NCI-H1105 (cell line): ENCODE measurements at regions not wholly inside any gene's neighbourhood (a gene's known extent, or its start where the extent isn't known, plus 50 kb on each side); places are given as distances from the start of the nearest gene placed in this dataset.
A peak's percentile ranks its signal among the peaks of the same experiment; 100 is the strongest.

ENCODE experiments used
- DNase-seq: peaks from one replicate; lab custom pipeline; 2025; lab: John Stamatoyannopoulos, UW

DNA sequence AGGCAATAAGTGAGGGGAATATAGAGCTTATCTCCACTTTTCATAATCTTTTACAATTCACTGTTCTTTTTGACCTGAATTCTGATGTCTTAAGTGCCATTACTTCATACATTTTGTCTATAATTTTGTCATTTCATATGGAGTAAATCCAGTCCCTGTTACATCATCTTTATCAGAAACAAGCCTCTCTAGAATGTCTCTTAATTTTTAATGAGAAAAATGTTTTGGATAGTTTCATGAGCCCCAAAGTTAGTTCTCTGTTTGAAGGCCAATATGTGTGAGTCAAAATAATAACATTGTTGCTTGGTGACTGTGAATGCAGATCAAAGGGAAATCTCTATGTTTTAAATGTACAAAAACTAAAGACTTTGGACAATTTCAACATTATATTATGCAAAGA lies 329.6 kb upstream of the ARRDC3 start:
- DNase-seq, result no peak

- no peak for DNase-seq
Measured at GRCh38 chr5:91707521-91707841, 324.4 kb upstream of the ARRDC3 start.

DNA sequence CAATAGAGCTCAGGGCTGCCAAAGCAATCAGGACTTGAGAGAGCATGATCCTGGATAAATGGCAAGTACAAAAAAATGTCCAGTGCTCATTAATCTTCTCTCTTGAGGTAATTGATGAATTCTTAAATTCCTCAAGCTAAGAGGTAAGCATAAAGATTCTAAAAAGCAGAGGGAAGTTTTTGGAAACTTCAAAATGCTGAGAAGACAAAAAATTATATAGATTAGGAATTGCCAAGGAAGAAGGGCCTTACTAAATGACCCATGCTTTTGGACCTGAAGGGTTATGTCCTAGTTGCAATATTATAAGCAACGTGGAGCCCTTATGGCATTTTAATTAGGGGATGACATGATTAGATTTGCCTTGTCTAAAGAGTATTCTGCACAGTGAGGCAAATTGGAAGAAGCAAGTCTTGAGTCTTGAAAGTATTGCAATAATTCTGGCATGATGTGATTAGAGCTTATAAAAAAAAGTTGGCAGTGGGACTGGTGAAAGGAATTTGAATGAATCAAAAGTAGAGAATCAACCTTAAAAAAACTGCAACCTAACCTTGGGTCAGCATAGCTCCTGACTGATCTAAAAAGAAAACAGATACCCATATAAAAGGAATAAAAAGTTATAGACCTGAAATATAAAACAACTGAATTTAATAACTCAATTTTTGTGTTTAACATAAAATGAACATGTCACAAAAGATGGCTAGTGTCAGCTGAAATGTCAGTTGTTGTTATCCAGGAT lies 323.8 kb upstream of the ARRDC3 start:
- no peak for DNase-seq

DNA sequence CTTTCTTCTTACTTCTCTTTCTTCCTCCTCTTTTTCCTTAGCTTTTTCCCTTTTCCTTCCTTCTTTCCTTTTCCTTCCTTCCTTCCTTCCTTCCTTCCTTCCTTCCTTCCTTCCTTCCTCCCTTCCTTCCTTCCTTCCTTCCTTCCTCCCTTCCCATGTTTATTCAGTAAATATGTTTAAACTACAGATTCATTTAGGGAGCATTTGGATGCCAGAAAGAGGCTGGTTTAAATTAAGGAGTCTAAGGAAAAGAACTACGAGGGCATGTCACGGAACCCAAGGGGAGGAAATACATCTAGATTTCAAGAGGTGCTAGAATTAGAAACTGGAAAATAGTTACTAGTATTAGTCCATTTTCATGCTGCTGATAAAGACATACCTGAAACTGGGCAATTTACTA lies 320.0 kb upstream of the ARRDC3 start:
- no peak for DNase-seq

GRCh38 chr5:91699429-91699828 lies 316.3 kb upstream of the ARRDC3 start:
- DNase-seq, result no peak

DNA sequence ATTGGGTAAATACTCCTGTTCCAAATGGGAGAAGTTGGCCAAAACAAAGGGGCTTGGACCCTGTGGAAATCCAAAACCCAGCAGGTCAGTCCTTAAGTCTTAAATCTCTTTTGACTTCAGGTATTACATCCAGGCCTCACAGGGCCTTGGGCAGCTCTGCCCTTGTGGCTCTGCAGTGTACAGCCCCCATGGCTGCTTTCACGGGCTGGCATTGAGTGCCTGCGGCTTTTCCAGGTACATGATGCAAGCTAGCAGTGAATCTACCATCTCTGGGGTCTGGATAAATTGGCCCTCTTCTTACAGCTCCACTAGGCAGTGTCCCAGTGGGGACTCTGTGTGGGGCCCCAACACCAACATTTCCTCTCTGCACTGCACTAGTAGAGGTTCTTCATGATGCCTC lies 308.5 kb upstream of the ARRDC3 start:
- no peak for DNase-seq

- no peak for DNase-seq
Measured at GRCh38 chr5:91690921-91691320, 307.8 kb upstream of the ARRDC3 start.

GRCh38 chr5:91687430-91687829 lies 304.3 kb upstream of the ARRDC3 start:
- no peak for DNase-seq

GRCh38 chr5:91684625-91685024 lies 301.5 kb upstream of the ARRDC3 start:
- no peak for DNase-seq

DNA sequence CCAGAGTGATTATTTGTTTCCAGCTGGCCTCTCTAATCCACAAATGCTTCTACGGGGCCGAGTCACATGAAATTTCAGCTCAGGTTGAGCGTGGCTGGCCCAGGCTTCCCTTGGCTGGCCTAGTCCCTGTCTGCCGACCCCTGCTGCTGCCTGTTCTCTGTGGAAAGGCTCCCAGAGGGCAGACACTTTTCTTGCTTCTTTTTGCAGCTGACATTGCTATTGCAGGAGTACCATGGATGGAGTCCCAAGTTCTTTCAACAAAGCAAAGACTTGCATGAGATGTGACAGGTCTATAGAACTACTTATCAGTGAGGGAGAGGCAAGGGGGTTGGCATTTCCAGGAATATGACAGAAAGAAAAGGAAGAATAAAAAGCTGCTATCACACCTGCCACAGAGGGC lies 287.4 kb upstream of the ARRDC3 start:
- DNase-seq, result no peak

GRCh38 chr5:91670122-91670521 lies 287.0 kb upstream of the ARRDC3 start:
- DNase-seq, result no peak

DNA sequence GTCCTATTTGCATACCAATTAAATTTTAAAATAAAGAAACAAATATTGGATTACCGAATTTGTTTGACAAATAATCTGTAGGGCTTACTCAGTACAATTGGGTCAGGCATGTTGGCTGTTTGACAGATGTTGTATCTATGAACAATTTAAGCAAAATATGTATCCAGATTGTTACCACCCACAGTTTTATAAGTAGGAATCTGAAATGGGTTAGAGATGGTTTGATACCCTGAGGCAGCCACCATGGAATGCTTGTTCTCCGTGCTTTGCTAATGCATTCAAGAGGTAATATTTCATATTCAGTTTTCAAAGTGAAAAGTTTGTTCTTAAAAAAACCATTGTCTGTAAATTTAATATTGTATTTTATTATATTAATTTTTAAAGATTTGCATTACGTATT lies 285.1 kb upstream of the ARRDC3 start:
- DNase-seq, result no peak

- no peak for DNase-seq
Measured at GRCh38 chr5:91652678-91653077, 269.6 kb upstream of the ARRDC3 start.

- no peak for DNase-seq
Measured at GRCh38 chr5:91651704-91652103, 268.6 kb upstream of the ARRDC3 start.

- DNase-seq, result no peak
Measured at GRCh38 chr5:91645347-91645746, 262.2 kb upstream of the ARRDC3 start.

DNA sequence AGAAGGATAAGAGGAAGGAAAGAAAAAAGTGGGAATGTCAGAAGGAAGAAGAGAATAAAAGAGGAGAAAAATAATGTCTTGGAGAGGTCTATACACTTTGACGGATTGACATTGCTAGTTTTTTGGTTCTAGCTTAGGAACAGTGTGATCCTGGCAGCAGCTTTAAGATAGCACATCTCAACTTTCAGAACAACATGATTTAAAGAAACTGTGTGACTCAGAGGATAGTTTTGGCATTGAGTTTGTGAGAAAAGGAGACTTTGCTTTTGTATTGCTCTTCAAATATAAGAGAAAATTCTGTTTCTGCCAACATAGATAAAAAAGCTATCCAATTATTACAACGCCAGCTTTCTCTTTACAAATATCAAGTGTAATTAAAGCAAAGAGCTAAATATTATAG lies 260.7 kb upstream of the ARRDC3 start:
- no peak for DNase-seq

- DNase-seq, result no peak
Measured at GRCh38 chr5:91642581-91642980, 259.5 kb upstream of the ARRDC3 start.

DNA sequence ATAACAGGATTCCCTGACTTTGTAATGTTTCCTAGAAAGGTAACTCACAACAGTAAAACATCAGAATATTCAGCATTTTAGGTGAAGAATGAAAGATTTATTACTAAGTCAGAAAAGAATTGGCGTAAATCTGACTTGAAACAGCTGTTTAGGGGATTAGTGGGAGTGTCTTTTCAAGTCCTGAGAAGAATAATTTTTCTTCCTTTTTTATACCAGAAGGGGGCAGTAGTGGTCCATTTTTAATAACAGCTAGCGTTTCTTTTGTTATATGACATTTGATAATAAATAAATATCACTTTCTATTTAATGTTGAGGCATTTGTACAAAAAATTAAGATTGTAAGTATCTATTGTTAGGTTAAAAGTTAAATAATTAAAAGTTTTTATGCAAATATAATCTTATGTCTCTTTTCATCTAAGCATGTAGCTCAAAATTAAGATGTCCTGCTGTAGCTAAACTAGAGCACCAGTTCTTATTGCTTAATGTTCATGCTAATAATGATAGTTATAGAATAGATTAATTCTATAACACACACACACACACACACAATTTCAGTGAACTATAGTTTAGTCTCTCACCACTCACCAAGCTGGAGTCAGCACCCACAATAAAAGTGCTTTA lies 258.7 kb upstream of the ARRDC3 start:
- peak; percentile 6 for DNase-seq

DNA sequence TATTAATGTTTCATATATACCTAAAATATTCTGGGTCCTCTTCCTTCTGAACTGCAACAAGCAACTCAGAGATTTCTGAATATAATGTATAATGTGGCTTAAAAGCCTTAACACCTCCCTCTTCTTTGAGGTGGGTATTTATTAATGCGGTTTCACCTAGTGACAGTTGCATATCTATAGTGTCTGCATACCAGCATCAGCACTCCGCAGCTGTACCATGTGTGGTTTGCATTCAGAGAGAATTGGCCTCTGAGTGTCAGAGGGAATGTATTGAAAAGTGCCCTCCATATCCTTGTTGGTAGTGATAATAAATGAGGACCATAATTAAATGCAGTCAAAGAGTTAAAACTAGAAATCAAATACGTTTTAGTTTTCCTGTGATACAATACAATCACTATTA lies 256.6 kb upstream of the ARRDC3 start:
- no peak for DNase-seq

- DNase-seq, result no peak
Measured at GRCh38 chr5:91638010-91638409, 254.9 kb upstream of the ARRDC3 start.

GRCh38 chr5:91635950-91636734 lies 253.0 kb upstream of the ARRDC3 start:
- no peak for DNase-seq

DNA sequence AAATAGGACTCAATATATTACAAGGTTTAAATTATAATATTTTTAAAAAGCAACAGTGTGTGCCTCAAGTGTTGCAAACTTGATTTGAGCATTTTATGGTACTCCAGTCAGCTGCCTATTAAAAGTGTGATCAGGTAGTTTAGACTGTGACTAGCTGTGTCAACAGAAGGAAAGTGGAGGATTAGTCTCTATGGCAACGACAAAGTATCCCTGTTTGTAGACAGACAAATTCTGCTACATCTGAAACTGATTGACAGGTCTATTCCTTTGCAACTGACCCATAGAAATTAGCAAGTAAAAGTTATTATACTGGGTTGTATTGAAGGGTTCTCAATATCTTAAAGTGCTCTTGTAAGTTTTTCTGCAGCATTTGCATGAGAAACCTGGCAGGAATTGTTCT lies 249.8 kb upstream of the ARRDC3 start:
- DNase-seq, result peak; percentile 26

- no peak for DNase-seq
Measured at GRCh38 chr5:91611746-91612145, 228.6 kb upstream of the ARRDC3 start.
